ENCODE measurements at regions not wholly inside any gene's neighbourhood (a gene's known extent, or its start where the extent isn't known, plus 50 kb on each side); places are given as distances from the start of the nearest gene placed in this dataset.

GRCh38 chr6:166771701-166772100, 144.7 kb upstream of the RPS6KA2 start:
- intact Hi-C loops (cut with DNase I), result no loop called here
- DNase-seq (no peak), ATAC-seq (no peak)
- Histone ChIP-seq H3K4me3 (no peak overlapping the region), H3K27me3 (no peaks in the 10 kb centered on the region), H3K36me3 (no peaks in the 10 kb centered on the region), H3K27ac (no peak overlapping the region), H3K9me3 (no peaks in the 10 kb centered on the region), H3K4me1 (no peaks in the 10 kb centered on the region)
- TF ChIP-seq CTCF (IDR thresholded peaks at IDR 0.05), result no peak

GRCh38 chr6:166770216-166771116, 143.4 kb upstream of the RPS6KA2 start:
- Histone ChIP-seq H3K4me1 (no peaks in the 10 kb centered on the region), H3K4me3 (no peak overlapping the region), H3K27me3 (no peaks in the 10 kb centered on the region), H3K36me3 (no peaks in the 10 kb centered on the region), H3K9me3 (no peaks in the 10 kb centered on the region), H3K27ac (no peak overlapping the region)
- no peak for ATAC-seq
- DNase-seq, result no peak
- intact Hi-C loops (cut with DNase I), result no loop called here
- TF ChIP-seq CTCF (IDR thresholded peaks at IDR 0.05), result no peak

- no peaks in the 10 kb centered on the region for H3K36me3 ChIP-seq
- no peak overlapping the region for H3K4me3 ChIP-seq
- no peak overlapping the region for H3K27ac ChIP-seq
- DNase-seq (no peak), ATAC-seq (no peak)
- no peaks in the 10 kb centered on the region for H3K27me3 ChIP-seq
- intact Hi-C loops (cut with DNase I), result no loop called here
- no peaks in the 10 kb centered on the region for H3K9me3 ChIP-seq
- H3K4me1 ChIP-seq, result no peaks in the 10 kb centered on the region
- TF ChIP-seq CTCF (IDR thresholded peaks at IDR 0.05), result no peak
These were observed 142.6 kb upstream of the RPS6KA2 start for GRCh38 chr6:166769648-166770047.

- no peak for DNase-seq
- TF ChIP-seq CTCF (IDR thresholded peaks at IDR 0.05), result no peak
- intact Hi-C loops (cut with DNase I), result no loop called here
- H3K36me3 ChIP-seq, result no peaks in the 10 kb centered on the region
- H3K27ac ChIP-seq, result no peak overlapping the region
- no peak overlapping the region for H3K4me3 ChIP-seq
- H3K9me3 ChIP-seq, result no peaks in the 10 kb centered on the region
- no peaks in the 10 kb centered on the region for H3K4me1 ChIP-seq
- no peaks in the 10 kb centered on the region for H3K27me3 ChIP-seq
- no peak for ATAC-seq
These were observed 141.7 kb upstream of the RPS6KA2 start for GRCh38 chr6:166768761-166769160.

- DNase-seq (no peak), ATAC-seq (no peak)
These were observed 140.2 kb upstream of the RPS6KA2 start for GRCh38 chr6:166767230-166767629.

More at GRCh38 chr6:166767230-166767629, 140.2 kb upstream of the RPS6KA2 start:
- H3K4me3 ChIP-seq, result no peak overlapping the region
- no peaks in the 10 kb centered on the region for H3K4me1 ChIP-seq
- intact Hi-C loops (cut with DNase I), result no loop called here
- TF ChIP-seq CTCF (IDR thresholded peaks at IDR 0.05), result no peak
- H3K27me3 ChIP-seq, result no peaks in the 10 kb centered on the region
- no peaks in the 10 kb centered on the region for H3K36me3 ChIP-seq
- H3K9me3 ChIP-seq, result no peaks in the 10 kb centered on the region
- no peak overlapping the region for H3K27ac ChIP-seq

Measured in upper lobe of right lung (tissue), 1 donor.